ENCODE measurements at regions not wholly inside any gene's neighbourhood (a gene's known extent, or its start where the extent isn't known, plus 50 kb on each side); places are given as distances from the start of the nearest gene placed in this dataset.

DNA sequence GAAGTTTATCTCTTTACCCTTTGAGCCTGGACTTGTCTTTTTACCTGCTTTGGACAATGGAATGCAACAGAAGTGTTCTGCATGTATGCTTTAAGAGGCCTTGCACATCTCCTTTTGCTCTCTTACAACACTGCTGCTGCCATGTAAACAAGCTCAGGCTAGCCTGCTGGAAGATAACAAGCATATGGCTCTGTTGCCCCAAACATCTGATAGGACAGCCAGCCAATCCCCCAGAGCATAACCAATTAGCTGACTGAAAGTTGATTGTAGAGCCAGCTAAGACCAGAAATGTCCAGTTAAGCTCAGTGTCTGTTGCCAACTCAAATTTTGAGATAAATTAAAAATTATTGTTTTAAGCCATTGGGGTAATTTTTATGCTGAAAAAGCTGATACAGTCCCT, 510.6 kb upstream of the CNKSR2 start:
- DNase-seq (ENCODE audit: low spot score): no peak

DNA sequence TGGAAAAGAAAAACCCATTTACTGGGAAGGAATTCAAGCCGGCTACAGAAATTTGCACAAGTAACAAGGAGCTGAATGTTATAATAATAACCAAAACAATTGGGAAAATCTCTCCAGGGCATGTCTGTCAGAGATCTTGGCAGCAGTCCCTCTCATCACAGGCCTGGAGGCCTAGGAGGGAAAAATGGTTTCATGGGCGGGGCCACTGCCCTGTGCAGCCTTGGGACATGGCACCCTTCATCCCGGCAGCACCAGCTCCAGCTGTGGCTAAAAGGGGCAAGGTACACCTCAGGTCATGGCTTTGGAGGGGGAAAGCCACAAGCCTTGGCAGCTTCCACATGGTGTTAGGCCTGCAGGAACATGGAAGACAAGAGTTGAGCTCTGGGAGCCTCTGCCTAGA, 513.1 kb upstream of the CNKSR2 start:
- DNase-seq (ENCODE audit: low spot score): no peak

DNA sequence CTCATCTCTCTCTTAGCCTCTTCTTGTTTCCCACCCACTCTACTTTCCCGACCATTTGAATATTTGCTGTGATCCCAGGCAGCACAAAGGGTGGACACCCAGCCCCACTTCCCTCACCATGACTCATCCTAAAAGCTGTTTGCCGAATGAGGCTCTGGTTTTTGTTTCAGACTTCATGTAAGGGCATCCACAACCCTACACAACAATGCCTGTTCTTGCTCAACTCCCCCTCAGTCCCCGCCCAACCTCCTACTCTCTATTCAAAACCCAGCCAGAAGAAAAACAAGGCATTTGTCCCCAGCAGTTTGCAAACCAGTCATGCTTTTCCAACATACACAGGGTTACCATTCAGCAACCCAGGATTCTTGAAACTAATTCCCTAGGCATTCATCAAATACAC, 516.5 kb upstream of the CNKSR2 start:
- DNase-seq (ENCODE audit: low spot score): no peak

DNA sequence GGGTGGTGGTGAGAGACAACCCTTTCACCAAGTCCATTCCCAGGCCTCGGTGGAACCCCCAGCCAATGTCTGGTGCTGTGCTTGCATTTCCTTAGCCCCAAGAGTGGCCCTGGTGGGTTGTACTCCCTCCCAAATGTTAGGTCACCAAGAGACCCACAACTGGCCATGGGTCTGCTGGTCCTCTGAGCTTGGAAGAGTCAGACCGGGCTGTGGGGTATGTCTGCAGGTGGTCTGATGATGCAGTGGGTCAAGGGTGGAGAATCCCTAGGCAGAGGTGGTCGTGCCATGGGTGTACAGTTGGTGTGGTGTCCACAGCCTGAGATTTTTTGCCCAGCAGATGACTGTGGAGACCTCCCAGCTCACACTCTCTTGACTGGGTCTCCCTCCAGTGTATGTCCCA, 535.7 kb upstream of the CNKSR2 start:
- no peak for DNase-seq (ENCODE audit: low spot score)

DNA sequence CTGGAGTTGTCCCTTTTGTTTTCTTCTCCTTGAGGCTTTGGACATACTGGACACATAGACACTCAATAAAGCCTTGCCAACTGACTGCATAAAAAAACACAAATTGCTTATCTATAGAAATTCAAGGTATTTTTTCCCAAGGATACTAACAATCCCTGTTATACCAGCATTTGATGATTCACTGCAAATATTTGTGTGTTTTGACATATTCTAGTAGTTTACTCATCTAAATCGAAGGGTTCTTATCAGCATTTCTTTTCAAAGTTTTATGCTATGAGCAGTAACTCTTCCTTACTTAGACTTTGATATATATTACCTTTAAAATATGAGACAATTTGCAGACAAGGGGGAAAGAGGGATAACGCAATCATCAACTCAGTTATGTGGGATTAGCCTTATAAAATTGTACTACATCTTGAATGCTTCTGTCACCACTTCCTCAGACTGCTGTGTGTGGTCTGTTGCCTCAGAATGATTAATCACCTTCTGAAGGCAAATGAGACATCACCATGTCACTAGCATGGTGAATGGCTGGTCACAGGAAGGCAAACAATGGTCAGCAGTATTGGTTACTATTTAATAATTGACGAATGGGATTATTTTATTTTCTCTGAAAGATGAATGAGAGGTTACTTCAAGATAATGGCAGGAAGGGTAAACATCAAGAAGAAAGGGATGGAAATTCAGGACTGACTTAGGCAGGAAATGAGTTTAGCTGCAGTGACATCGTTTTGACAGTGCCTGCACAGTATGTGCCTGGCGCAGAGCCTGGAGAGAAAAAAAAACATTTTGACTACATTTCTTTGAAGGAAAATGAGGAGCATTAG, 544.3 kb upstream of the CNKSR2 start:
- no peak for DNase-seq (ENCODE audit: low spot score)

DNA sequence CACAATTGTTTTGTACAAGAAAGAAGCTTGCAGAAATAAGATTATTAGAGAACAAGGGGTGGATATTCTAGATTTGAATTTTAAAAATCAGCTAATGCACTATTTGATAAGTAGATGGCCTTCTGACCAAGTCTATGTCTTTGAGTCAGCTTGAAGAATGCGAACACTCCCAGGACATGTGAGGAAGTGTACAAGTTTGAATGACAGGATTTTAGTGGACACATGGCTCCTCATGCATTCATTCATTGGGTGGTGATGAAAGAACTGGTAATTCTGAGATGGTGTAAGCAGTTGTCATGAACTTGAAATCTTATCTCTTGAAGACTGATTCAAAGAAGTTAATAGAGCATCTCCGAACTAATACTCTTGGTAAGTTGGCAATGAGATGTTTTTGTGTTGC, 548.2 kb upstream of the CNKSR2 start:
- DNase-seq (ENCODE audit: low spot score): no peak

DNA sequence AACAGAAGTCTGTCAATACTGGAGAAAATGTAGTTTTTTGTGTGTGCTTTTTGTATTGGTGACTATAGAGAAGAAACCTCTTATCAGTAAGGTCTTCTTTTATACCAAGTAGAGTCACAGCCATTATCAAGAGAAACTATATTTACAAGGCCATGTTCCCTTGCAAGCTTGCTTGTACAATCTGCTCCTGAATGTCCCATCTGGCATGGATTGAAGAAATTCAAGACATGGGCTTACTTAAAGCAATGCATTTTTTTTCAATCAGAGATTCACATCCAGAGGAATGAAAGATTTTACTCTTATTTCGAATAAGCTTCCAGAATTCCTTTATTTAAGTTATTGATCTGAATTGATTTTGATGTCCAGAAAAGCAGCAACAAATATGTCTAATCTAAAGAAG, 537.3 kb upstream of the RPS6KA3 start:
- no peak for DNase-seq (ENCODE audit: low spot score)

DNA sequence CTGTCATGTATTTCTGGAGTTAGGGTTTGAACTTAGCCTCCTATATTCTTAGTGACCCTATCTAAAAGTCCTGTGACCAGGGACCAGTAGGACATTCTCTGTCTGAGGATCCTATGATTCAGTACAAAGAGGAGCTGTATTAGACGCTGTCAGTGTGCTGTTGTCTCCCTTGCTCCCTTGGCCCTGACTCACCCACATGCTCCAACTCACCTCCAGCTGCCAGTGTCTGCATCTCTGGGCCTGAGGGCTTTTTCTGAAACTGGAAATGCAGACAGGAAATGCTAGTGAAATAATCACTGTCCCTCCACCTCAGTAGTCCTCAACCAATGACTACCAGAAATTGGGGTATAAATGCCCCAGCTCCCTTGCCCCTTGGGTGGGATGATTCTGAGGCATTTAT, 535.3 kb upstream of the RPS6KA3 start:
- no peak for DNase-seq (ENCODE audit: low spot score)

DNA sequence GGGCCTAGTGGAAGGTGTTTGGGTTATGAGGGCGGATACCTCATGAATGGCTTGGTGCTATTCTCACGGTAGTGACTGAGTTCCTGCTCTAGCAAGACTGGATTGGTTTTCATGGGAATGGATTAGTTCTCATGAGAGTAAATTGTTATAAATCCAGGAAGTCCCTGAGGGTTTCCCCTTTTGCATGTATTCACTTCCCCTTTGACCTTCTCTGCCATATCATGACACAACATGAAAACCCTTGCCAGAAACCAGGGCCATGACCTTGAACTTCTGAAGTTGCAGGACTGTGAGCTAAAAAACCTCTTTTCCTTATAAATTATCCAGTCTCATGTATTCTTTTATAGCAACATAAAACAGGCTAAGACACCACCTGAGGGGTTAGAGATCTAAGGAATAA, 529.7 kb upstream of the RPS6KA3 start:
- DNase-seq (ENCODE audit: low spot score): no peak

DNA sequence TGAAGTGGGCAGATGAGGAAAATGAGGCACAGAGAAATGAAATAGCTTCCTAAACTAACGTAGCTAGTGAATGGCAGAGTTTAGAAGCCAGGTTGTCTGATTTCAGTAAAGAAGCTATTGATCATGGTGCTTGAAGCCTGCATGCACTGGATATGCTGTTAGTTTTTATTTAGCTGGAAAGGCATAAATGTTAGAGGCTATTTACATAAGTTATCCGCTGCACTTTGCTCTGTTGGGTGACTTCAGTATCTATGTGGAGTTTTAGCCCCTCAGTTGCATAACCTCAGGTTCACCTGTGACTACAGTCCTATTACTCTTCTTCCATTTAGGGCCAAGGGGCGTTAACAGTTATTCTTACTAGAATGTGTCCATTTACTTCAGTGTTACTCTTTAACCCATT, 522.4 kb upstream of the RPS6KA3 start:
- DNase-seq (ENCODE audit: low spot score): no peak

DNA sequence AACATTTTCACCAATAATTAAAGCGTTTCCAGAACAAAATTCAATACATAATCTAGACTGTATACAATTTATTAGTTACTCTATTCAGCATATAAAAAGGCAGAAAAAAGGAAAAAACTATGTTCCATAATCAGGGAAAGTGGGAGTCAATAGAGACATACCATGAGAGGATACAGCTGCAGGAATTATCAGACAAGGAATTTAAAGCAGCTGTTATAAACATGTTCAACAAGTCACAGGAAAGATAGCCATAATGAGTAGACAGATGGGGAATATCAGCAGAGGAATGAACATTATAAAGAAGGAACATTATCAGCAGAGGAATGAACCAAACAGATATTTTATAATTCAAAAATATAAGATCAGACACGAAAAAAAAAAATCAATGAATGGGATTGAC, 500.6 kb upstream of the RPS6KA3 start:
- no peak for DNase-seq (ENCODE audit: low spot score)

DNA sequence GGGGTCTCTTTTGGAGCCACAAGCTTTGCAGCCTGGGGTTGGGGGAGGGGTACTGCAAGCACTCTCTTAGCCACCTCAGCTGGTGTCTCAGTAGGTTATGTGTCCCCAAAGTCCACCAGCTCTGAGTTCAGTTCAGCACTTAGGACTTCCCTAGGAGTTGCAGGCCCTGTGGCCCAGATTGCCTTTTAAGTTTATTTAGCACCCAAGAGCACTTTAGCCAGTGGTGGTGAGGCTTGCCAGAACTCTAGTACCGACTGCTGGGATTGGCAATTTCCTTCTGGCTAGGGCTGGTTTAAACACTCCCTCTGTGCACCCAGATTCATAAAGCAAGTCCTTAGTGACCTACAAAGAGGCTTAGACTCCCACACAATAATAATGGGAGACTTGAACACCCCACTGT, 489.9 kb upstream of the RPS6KA3 start:
- no peak for DNase-seq (ENCODE audit: low spot score)

DNA sequence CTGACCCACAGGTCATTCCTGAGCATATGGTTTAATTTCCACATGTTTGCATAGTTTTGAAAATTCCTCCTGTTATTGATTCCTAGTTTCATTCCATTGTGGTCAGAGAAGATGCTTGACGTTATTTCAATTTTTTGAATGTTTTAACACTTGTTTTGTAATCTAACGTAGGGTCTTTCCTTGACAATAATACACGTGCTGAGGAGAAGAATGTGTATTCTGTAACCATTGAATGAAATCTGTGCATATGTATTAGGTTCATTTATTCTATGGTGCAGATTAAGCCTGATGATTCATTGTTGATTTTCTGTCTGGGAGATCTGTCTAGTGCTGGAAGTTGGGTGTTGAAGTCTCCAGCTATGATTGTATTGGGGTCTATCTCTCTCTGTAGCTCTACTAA, 486.4 kb upstream of the RPS6KA3 start:
- no peak for DNase-seq (ENCODE audit: low spot score)

DNA sequence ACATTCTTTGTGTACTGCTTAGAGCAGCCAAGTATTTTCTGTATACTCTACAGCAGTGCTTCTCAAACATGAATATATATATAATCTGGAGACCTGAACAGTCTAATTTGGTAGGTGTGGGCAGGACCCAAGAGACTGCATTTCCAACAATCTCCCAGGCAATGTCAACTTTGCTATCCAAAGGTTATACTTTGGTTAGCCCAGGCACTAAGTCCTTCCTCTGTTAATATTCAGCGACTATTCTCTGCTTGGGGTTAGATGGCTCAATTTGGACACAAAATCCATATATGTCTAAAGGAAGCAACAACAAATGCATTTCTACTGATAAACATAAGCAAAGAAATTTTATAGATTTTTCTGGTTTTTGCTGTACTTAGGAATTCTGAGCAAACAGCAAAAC, 480.0 kb upstream of the RPS6KA3 start:
- DNase-seq (ENCODE audit: low spot score): no peak

DNA sequence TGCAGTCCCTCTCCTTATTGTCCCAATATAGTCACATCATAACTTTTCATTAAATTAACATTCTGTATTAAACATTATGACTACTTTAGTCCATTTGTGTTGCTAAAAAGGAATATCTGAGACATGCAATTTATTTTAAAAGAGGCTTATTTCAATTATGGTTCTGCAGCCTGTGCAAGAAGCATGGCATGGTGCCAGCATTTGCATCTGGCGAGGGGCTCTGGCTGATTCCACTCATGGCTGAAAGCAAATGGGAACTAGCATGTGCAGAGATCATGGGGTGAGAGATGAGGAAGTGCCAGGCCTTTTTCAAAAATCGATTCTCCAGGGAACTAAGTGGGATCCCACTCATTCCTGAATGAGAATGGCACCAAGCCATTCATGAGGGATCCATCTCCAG, 476.3 kb upstream of the RPS6KA3 start:
- no peak for DNase-seq (ENCODE audit: low spot score)

DNA sequence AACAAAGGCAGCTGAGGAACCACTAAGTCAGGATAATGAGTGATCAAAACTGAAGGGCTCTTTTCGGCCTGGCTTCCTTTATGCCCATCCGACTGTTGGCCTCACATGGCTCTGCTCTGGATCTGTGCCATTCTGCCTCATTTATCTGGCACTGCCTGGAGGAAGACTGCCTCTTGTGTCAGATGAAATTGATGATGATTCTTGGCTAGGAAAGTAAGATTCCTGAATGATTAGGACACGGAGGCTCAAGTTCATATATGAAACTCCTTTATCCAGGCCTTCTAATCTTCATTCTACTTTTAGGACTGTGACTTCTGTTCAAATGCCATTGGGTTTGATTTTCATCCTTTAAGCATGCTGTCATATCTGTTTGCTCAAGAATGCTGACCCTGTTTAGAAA, 475.4 kb upstream of the RPS6KA3 start:
- no peak for DNase-seq (ENCODE audit: low spot score)

DNA sequence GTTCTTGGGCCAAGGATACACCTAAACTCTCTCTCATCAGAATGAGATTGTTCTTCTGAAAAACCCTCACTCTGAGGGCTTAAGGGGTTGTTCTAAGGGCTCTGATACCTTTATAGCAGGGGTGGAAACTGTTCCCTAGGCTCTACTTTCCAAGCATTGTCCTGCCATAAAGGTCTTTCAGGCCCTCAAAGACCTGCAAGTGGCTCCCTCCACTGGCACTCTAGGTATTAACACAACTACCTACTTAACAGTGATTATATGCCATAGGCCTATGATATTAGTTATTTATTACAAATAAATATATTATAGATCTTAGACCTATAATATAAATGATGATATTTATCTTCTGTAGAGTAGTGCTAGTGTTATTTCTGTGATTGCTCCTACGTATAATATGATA, 473.7 kb upstream of the RPS6KA3 start:
- no peak for DNase-seq (ENCODE audit: low spot score)

DNA sequence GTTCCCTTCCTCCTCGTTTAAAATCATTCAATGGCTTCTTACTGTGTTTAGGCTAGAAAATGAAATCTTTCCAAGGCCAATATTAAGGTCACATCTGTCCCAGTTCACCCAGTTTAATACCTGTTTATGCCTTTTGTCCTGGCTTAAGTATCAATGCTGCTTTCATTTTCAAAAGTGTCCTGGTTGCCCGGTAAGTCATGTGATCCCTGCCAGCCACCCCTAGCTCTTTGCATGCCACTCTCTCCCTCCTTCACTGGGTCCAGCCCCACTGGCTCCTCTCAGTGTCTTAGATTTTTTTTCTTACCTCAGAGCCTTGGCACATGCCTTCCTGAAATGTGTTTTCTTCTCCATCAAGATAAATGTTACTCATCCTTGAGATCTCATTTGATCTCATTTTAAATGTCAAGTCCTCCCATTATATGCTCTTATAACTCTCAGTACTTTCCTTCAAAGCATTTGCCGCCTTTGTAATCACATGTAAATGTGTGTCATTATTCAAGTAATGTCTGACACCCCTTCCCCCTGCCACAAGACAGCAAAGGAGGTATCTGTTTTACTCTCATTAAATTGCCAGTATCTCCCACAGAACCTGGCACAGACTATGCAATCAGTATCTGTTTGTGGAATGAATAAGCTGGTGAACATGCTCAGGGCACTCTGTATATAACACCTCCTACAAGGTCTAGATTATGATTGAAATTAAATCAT, 472.5 kb upstream of the RPS6KA3 start:
- no peak for DNase-seq (ENCODE audit: low spot score)

DNA sequence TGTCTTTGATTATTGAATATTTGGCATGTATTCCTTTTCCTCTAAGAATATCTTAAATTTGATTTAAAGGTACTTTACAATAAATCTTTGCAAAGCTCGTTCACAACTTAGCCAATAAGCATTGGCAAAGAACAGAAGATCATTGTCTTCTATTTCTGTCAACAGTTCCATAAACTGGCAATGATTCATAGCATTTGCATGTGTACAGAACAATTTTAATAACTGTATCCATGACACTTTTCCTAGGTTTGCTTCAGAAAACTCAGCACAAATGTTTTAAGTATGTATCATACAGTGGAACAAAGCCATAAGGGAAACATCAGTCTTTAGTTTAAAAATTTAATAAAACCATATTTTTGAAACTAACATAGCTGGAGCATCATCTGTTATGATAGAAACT, 462.7 kb upstream of the RPS6KA3 start:
- no peak for DNase-seq (ENCODE audit: low spot score)

DNA sequence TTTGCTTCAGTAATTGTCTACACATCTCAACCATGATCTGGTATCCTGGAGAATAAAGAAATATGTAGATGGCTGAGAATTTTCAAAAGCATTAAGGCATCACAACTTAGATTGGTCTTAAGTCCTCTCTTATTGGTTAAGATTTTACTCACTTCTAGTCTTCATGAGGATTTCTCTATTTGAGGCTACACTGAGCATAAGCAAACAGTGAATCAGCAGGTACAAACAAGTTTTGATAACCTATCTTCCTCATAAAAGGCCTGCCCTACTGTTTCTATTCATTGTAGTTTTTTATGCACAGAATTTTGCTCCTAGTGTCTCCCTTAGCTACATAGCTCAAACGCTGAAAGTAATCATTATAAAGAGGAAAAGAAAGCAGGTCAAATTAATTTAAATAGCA, 460.7 kb upstream of the RPS6KA3 start:
- DNase-seq (ENCODE audit: low spot score): no peak

DNA sequence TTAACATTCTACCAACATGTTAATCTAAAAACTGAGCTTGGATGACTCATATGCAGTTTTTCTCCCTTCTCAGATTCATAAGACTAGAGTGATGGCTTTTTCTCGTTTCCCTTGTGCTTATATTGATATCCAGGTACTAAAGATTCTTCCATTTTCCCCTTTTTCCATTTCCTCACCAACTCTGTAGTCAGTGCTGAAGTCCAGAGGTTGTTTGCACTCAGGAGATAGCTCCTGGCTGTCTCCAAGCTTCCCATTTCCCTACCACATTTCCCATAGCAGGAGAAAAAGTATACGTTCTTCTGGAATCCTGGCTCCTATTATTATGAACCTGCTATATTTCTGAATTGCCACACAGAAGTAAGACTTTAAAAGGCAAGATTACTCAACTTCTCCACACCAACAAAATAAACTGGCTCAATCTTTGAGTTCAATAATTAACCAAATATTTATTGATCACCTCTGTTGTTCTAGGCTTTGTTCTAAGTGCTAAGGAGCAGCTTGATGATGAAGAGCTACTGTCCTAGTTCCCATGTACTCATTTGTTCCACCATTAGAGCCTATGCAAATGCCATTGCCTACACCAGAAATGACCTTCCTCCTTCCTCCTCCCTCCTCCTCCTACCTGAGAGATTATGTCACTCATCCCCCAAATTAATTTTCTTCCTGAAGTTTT, 454.4 kb upstream of the RPS6KA3 start:
- no peak for DNase-seq (ENCODE audit: low spot score)

DNA sequence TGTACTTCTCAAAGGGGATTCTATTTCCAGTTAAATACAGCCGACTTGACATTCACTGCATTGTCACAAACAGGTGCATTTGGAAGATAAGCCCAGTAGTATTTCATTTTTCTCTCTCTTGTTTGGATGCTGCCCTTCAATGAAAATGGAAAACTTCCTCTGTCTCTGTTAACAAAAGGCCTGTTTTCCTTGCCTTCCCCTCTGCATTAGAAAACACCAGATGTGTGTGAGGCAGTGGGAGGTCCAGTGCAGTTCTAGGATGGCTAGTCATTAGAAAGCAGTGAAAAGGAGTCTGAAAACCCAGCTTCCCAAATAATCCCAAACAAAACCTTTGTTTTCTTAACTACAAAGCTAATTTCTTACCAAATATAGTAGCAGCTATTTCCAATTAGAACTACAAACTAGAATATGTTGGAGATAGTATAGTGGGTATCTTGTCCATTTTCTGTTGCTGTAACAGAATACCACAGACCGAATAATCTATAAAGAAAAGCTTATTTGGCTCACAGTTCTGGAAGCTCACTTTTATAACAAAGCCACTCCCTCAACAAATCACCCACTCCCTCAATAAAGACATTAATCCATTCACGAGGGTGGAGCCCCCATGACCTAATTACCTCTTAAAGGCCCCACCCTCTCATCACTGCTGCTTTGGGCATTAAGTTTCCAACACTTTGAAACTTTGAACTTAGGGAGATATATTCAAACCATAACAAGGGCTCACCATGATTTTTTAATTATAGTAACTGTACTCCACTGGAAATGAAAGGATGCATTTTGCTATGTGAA, 452.1 kb upstream of the RPS6KA3 start:
- DNase-seq (ENCODE audit: low spot score): no peak

DNA sequence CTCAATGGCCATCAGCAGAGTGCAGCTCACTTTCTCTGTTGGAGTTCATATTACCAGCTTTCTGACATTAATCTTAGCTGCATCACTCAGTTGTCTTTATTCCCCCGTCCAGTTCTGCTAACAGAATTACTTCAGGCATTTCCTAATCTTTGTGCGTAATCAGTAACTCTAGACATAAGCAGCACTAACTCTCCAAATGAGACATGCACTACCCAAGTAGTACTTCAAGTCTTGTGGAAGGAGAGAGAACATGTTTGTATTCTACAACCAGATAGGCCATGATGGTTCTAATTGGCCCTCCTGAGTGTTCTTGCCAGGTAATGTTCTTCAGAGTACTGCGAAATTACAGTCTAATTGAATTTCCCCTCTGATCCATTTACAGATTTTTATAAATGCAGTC, 448.5 kb upstream of the RPS6KA3 start:
- DNase-seq (ENCODE audit: low spot score): no peak

All from D341Med (cell line).